HCT116 (cell line): ENCODE measurements at regions not wholly inside any gene's neighbourhood (a gene's known extent, or its start where the extent isn't known, plus 50 kb on each side); places are given as distances from the start of the nearest gene placed in this dataset.

Experiments used
- ATAC-seq: fragments of 200-7000 bp; cut with Tn5 transposase; 2 replicates; pipeline ENCODE4 v1.9.1; 2020; ENCODE audit warnings: mild to moderate bottlenecking, moderate library complexity
- BruUV-seq: library from RNA; stranded (reverse); fragments of 400-500 nt; replicated peaks from 2 replicates; lab custom pipeline; 2021; lab: Mats Ljungman, UMichigan
- CTCF ChIA-PET: fragments of 300-600 bp; sonication (Branson Sonifier 250); formaldehyde crosslinking; loops from one replicate; lab custom pipeline; 2021; ENCODE audit warnings: antibody characterized with exemption; lab: Charles Lee
- POLR2A ChIA-PET: fragments of 300-600, 350-600 bp; sonication (Branson Sonifier 250); formaldehyde crosslinking; loops from one replicate; lab custom pipeline; 2021; ENCODE audit warnings: antibody characterized with exemption; lab: Charles Lee
- RAD21 ChIA-PET, 2 experiments: fragments of 300-600 bp; sonication (Branson Sonifier 250); formaldehyde crosslinking; loops; one replicate each; lab custom pipeline; 2023; ENCODE audit warnings: low total read pairs in 2 of 2; ENCODE audit not compliant: uncharacterized antibody in 2 of 2, unreplicated experiment in 2 of 2, low non-redundant PET in 1 of 2; lab: Charles Lee
- DNase-seq: peaks from one replicate; pipeline ENCODE4 v3.0.0-alpha.2; 2010; ENCODE audit warnings: low read depth, low spot score
- H2AFZ ChIP-seq: fragments of 200-600 bp; shearing (Covaris generic), sonication (generic); 2 replicates; pipeline ENCODE4 v1.6.1; 2017; ENCODE audit warnings: low read depth, mixed run types, mixed read lengths, antibody characterized with exemption, low read length; ENCODE audit not compliant: poor library complexity, severe bottlenecking
- H3K27ac ChIP-seq: 2 replicates; pipeline ENCODE4 v1.5.1; 2012; ENCODE audit warnings: low read depth, low read length
- H3K27me3 ChIP-seq: fragments of 200-600 bp; sonication (generic); 2 replicates; pipeline ENCODE4 v1.6.1; 2016; ENCODE audit warnings: mixed run types, low read length, mixed read lengths; ENCODE audit not compliant: insufficient read depth
- H3K36me3 ChIP-seq, 2 experiments: fragments of 200-500 bp in 1 of 2; fragments of 200-600 bp in 1 of 2; sonication (Bioruptor generic) in 1 of 2; sonication (generic) in 1 of 2; 2 replicates each; pipeline versions ENCODE4 v1.5.1 to v1.6.1; 2014 to 2016; ENCODE audit warnings: low read length in 2 of 2, inconsistent platforms in 1 of 2, mixed read lengths in 1 of 2, mixed run types in 1 of 2; ENCODE audit not compliant: insufficient read depth in 2 of 2, control insufficient read depth in 1 of 2
- H3K4me1 ChIP-seq, 2 experiments: fragments of 200-600 bp in 1 of 2; sonication (generic) in 1 of 2; 2 replicates each; pipeline versions ENCODE4 v1.5.1 to v1.6.1; 2012 to 2017; ENCODE audit warnings: low read length in 2 of 2, inconsistent platforms in 1 of 2, mild to moderate bottlenecking in 1 of 2, mixed read lengths in 1 of 2, mixed run types in 1 of 2, moderate library complexity in 1 of 2; ENCODE audit not compliant: insufficient read depth in 2 of 2, control insufficient read depth in 1 of 2
- H3K4me2 ChIP-seq: fragments of 200-600 bp; sonication (generic); 2 replicates; pipeline ENCODE4 v1.6.1; 2017; ENCODE audit warnings: mixed run types, low read length, mixed read lengths
- H3K4me3 ChIP-seq, 2 experiments: fragments of 200-600 bp in 1 of 2; sonication (generic) in 1 of 2; replicated peaks in 1 of 2; 2 replicates each; pipeline ENCODE4 v1.5.1; 2011 to 2016; ENCODE audit warnings: low read length in 2 of 2, control low read depth in 1 of 2, low read depth in 1 of 2, mild to moderate bottlenecking in 1 of 2, mixed read lengths in 1 of 2, mixed run types in 1 of 2
- H3K79me2 ChIP-seq: fragments of 200-600 bp; sonication (generic); 2 replicates; pipeline ENCODE4 v1.6.1; 2017; ENCODE audit warnings: mild to moderate bottlenecking, mixed run types, low read length, moderate library complexity, mixed read lengths; ENCODE audit not compliant: insufficient read depth
- H3K9ac ChIP-seq: fragments of 200-600 bp; sonication (generic); 2 replicates; pipeline ENCODE4 v1.6.1; 2016; ENCODE audit warnings: low read length, mixed read lengths
- H3K9me2 ChIP-seq: fragments of 200-600 bp; sonication (generic), shearing (Covaris generic); 2 replicates; pipeline ENCODE4 v1.6.1; 2017; ENCODE audit warnings: mixed run types, mild to moderate bottlenecking, moderate library complexity; ENCODE audit not compliant: insufficient read depth
- H3K9me3 ChIP-seq, 2 experiments: fragments of 200-500 bp in 1 of 2; fragments of 200-600 bp in 1 of 2; sonication (Bioruptor generic) in 1 of 2; sonication (generic) in 1 of 2; 2 replicates each; pipeline ENCODE4 v1.6.1; 2014 to 2017; ENCODE audit warnings: low read length in 2 of 2, mixed read lengths in 2 of 2, inconsistent platforms in 1 of 2, low read depth in 1 of 2, mild to moderate bottlenecking in 1 of 2, mixed run types in 1 of 2, moderate library complexity in 1 of 2; ENCODE audit not compliant: control insufficient read depth in 1 of 2, insufficient read depth in 1 of 2
- H4K20me1 ChIP-seq: fragments of 200-600 bp; sonication (generic), shearing (Covaris generic); 2 replicates; pipeline ENCODE4 v1.6.1; 2017; ENCODE audit warnings: mixed run types, mild to moderate bottlenecking, moderate library complexity; ENCODE audit not compliant: insufficient read depth
- ATF3 ChIP-seq: IDR thresholded peaks from 2 replicates; pipeline ENCODE4 v1.6.1; 2012
- CBX3 ChIP-seq: IDR thresholded peaks from 2 replicates; pipeline ENCODE4 v1.6.1; 2012; ENCODE audit warnings: low read depth
- CEBPB ChIP-seq: IDR thresholded peaks from 2 replicates; pipeline ENCODE4 v1.6.1; 2012; ENCODE audit warnings: low read depth
- ELF1 ChIP-seq: IDR thresholded peaks from 2 replicates; pipeline ENCODE4 v1.6.1; 2012; ENCODE audit warnings: low read depth, borderline replicate concordance
- EZH2 ChIP-seq: fragments of 200-600 bp; sonication (generic); IDR thresholded peaks from 2 replicates; pipeline ENCODE4 v1.6.1; 2017; ENCODE audit warnings: antibody characterized with exemption, mixed run types
- EZH2phosphoT487 ChIP-seq: fragments of 200-600 bp; IDR thresholded peaks from 2 replicates; pipeline ENCODE4 v1.6.1; 2018; ENCODE audit warnings: antibody characterized with exemption, borderline replicate concordance
- FOSL1 ChIP-seq: IDR thresholded peaks from 2 replicates; pipeline ENCODE4 v1.6.1; 2012; ENCODE audit warnings: low read depth
- JUND ChIP-seq: IDR thresholded peaks from 2 replicates; pipeline ENCODE4 v1.6.1; 2012
- POLR2A ChIP-seq: IDR thresholded peaks from 2 replicates; pipeline ENCODE4 v1.7.0; 2011; ENCODE audit warnings: borderline replicate concordance; ENCODE audit not compliant: insufficient read depth, insufficient read length; ENCODE audit errors: extremely low read depth
- POLR2AphosphoS5 ChIP-seq: IDR thresholded peaks from 2 replicates; pipeline ENCODE4 v1.6.1; 2011; ENCODE audit warnings: mild to moderate bottlenecking, low read depth, low read length, moderate library complexity
- SIN3A ChIP-seq: IDR thresholded peaks from 2 replicates; pipeline ENCODE4 v1.6.1; 2012; ENCODE audit warnings: low read depth
- SP1 ChIP-seq: IDR thresholded peaks from 2 replicates; pipeline ENCODE4 v1.6.1; 2012; ENCODE audit warnings: low read depth
- TCF7L2 ChIP-seq: IDR thresholded peaks from 2 replicates; pipeline ENCODE4 v1.7.0; 2011; ENCODE audit warnings: borderline replicate concordance, inconsistent platforms; ENCODE audit not compliant: insufficient read depth, insufficient read length; ENCODE audit errors: extremely low read depth
- YY1 ChIP-seq: IDR thresholded peaks from 2 replicates; pipeline ENCODE4 v1.6.1; 2011; ENCODE audit warnings: low read length, low read depth, moderate library complexity, mild to moderate bottlenecking; ENCODE audit not compliant: insufficient replicate concordance; ENCODE audit errors: extremely low read depth
- intact Hi-C: fragments of 100-400 bp; cut with micrococcal nuclease; formaldehyde crosslinking; loops from 2 replicates; pipeline ENCODE4 v1.10.0; 2022
- TF ChIP-seq, protein P1 (sequence below), 3 experiments: fragments of 200-600 bp in 1 of 3; sonication (generic) in 1 of 3; IDR thresholded peaks in 2 of 3; conservative IDR thresholded peaks in 1 of 3; 2 replicates each; pipeline ENCODE4 v1.5.1; 2012 to 2017; ENCODE audit warnings: low read depth in 2 of 3, low read length in 2 of 3, antibody characterized with exemption in 1 of 3, borderline replicate concordance in 1 of 3, control low read depth in 1 of 3, mild to moderate bottlenecking in 1 of 3, mixed read lengths in 1 of 3, mixed run types in 1 of 3, moderate library complexity in 1 of 3; ENCODE audit not compliant: insufficient read depth in 1 of 3
- TF ChIP-seq, protein P2 (sequence below): IDR thresholded peaks from 2 replicates; pipeline ENCODE4 v1.6.1; 2012
- TF ChIP-seq, protein P3 (sequence below): IDR thresholded peaks from 2 replicates; pipeline ENCODE4 v1.6.1; 2012; ENCODE audit warnings: low read depth

- Histone ChIP-seq H2AFZ (no peak overlapping the region), H3K27me3 (no peaks in the 10 kb centered on the region), H3K4me3 (no peak overlapping the region), H3K9me2 (no peaks in the 10 kb centered on the region), H3K4me1 (no peaks in the 10 kb centered on the region), H3K79me2 (no peaks in the 10 kb centered on the region), H3K9me3 (no peaks in the 10 kb centered on the region), H3K27ac (no peak overlapping the region), H3K36me3 (no peaks in the 10 kb centered on the region), H4K20me1 (no peaks in the 10 kb centered on the region), H3K9ac (no peak overlapping the region), H3K4me2 (no peak overlapping the region)
- ChIA-PET CTCF (no interaction called here), POLR2A (no interaction called here), RAD21 (no interaction called here)
- ATAC-seq, result no peak
- no peak for TF ChIP-seq CEBPB
- no peak for TF ChIP-seq CBX3
- no peak for TF ChIP-seq POLR2AphosphoS5
- TF ChIP-seq SP1, result no peak
- no peak for TF ChIP-seq EZH2
- TF ChIP-seq SIN3A, result no peak
- TF ChIP-seq, protein P1, sequence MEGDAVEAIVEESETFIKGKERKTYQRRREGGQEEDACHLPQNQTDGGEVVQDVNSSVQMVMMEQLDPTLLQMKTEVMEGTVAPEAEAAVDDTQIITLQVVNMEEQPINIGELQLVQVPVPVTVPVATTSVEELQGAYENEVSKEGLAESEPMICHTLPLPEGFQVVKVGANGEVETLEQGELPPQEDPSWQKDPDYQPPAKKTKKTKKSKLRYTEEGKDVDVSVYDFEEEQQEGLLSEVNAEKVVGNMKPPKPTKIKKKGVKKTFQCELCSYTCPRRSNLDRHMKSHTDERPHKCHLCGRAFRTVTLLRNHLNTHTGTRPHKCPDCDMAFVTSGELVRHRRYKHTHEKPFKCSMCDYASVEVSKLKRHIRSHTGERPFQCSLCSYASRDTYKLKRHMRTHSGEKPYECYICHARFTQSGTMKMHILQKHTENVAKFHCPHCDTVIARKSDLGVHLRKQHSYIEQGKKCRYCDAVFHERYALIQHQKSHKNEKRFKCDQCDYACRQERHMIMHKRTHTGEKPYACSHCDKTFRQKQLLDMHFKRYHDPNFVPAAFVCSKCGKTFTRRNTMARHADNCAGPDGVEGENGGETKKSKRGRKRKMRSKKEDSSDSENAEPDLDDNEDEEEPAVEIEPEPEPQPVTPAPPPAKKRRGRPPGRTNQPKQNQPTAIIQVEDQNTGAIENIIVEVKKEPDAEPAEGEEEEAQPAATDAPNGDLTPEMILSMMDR (IDR thresholded peaks at IDR 0.05 in 2 of 3, conservative IDR thresholded peaks at IDR 0.05 in 1 of 3; ENCODE audit: borderline replicate concordance in 1 of 3, insufficient read depth in 1 of 3, low read depth in 2 of 3, low read length in 2 of 3), result no peak
- no peak for TF ChIP-seq FOSL1
- no peak for TF ChIP-seq EZH2phosphoT487
- no peak for TF ChIP-seq TCF7L2
- no peak for TF ChIP-seq ATF3
- TF ChIP-seq, protein P2, sequence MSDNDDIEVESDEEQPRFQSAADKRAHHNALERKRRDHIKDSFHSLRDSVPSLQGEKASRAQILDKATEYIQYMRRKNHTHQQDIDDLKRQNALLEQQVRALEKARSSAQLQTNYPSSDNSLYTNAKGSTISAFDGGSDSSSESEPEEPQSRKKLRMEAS, result no peak
- no peak for TF ChIP-seq ELF1
- no peak for TF ChIP-seq JUND
- TF ChIP-seq, protein P3, sequence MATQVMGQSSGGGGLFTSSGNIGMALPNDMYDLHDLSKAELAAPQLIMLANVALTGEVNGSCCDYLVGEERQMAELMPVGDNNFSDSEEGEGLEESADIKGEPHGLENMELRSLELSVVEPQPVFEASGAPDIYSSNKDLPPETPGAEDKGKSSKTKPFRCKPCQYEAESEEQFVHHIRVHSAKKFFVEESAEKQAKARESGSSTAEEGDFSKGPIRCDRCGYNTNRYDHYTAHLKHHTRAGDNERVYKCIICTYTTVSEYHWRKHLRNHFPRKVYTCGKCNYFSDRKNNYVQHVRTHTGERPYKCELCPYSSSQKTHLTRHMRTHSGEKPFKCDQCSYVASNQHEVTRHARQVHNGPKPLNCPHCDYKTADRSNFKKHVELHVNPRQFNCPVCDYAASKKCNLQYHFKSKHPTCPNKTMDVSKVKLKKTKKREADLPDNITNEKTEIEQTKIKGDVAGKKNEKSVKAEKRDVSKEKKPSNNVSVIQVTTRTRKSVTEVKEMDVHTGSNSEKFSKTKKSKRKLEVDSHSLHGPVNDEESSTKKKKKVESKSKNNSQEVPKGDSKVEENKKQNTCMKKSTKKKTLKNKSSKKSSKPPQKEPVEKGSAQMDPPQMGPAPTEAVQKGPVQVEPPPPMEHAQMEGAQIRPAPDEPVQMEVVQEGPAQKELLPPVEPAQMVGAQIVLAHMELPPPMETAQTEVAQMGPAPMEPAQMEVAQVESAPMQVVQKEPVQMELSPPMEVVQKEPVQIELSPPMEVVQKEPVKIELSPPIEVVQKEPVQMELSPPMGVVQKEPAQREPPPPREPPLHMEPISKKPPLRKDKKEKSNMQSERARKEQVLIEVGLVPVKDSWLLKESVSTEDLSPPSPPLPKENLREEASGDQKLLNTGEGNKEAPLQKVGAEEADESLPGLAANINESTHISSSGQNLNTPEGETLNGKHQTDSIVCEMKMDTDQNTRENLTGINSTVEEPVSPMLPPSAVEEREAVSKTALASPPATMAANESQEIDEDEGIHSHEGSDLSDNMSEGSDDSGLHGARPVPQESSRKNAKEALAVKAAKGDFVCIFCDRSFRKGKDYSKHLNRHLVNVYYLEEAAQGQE, result no peak
- no peak for TF ChIP-seq YY1
- TF ChIP-seq POLR2A, result no peak
- no TSS peak for BruUV-seq
- no peak for DNase-seq
- intact Hi-C loops, result no loop called here
These were observed 197.9 kb downstream of the ARHGAP12 start for GRCh38 chr10:31730776-31731175.
